GM18505 (cell line): ENCODE measurements at regions not wholly inside any gene's neighbourhood (a gene's known extent, or its start where the extent isn't known, plus 50 kb on each side); places are given as distances from the start of the nearest gene placed in this dataset.

ENCODE experiments used
- ATAC-seq: cut with Tn5 transposase; IDR thresholded peaks from one replicate; pipeline ENCODE4 v1.9.1; 2021; ENCODE audit not compliant: unreplicated experiment
- POLR2A ChIP-seq: IDR thresholded peaks from 4 replicates; pipeline ENCODE4 v1.6.1; 2011; ENCODE audit warnings: borderline replicate concordance; ENCODE audit not compliant: insufficient read depth, insufficient read length; ENCODE audit errors: extremely low read depth

DNA sequence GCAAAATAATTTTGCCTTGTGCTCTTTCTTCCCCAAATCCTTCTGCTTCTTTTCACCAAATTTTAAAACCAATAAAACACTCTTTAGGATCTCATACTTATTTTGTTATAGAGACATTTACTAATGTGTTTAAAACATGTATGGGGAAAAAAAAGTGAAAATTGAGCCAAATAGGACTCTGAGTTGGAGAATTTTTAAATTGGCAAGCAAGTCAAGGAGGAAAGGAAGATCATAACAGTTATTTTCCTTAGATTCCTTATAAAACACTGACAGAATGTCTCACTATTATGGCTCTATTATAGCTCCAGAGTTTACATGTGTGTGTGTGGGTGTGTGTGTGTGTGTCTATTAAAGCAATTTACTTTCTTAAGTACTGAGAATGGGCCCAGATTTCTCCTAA lies 220.5 kb downstream of the SLC6A15 start:
- no peak for TF ChIP-seq POLR2A
- no peak for ATAC-seq

- no peak for TF ChIP-seq POLR2A
- ATAC-seq, result no peak
These were observed 221.3 kb downstream of the SLC6A15 start for GRCh38 chr12:84691266-84691665.

- TF ChIP-seq POLR2A, result no peak
- no peak for ATAC-seq
These were observed 223.0 kb downstream of the SLC6A15 start for GRCh38 chr12:84689638-84690037.

DNA sequence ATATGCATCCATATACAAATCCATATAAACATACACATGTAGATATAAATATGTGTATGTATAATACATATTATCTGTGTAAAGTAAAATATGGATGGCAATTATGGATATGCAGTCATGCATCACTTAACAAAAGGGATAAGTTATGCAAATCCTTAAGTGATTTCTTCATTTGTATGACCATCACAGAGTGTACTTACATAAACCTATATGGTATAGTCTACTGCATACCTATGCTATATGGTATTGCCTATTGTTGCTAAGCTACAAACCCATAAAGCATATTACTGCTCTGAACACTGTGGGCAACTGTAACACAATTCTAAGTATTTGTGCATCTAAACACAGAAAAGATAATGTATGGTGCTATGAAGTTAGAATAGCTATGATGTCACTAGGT lies 227.2 kb downstream of the SLC6A15 start:
- no peak for TF ChIP-seq POLR2A
- ATAC-seq, result no peak

DNA sequence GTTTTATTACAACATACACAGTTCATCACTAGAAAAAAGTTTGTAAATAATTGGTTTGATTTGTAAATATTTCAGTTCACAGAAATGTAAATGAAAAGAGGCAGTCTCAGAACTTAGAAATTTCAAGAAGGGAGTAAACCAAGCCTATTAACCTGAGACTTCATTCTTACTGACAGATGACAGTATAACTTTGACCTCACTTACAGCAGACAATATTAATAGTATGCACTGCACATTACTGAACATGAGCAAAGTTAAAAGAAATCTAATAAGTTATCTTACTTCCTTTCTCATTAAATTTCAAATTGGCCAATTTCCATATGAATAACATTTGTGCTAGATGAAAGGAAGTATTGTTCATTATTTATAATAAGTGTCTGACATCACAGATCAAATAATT lies 235.8 kb downstream of the SLC6A15 start:
- no peak for ATAC-seq
- TF ChIP-seq POLR2A, result no peak

GRCh38 chr12:84661786-84662185 lies 250.8 kb downstream of the SLC6A15 start:
- ATAC-seq, result no peak
- TF ChIP-seq POLR2A, result no peak

DNA sequence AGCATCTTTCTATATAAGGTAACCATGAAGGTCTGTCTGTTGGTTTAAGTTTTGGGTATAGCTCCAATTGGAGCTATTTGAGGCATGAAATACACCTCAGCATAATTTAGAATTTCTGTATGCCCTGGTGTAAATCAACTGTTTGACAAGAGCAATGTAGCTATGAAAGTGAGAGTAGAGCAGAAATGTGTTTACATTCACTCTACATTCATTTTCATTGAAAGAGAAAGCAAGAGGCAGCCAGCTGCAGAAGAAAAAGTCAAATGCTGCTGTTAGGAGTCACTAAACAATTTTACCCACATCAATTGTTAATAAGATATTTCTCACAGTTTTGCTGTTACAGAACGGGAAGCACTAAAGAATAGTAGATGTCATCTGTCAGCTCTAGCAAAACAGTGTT lies 252.5 kb downstream of the SLC6A15 start:
- TF ChIP-seq POLR2A, result no peak
- no peak for ATAC-seq

GRCh38 chr12:84658877-84659276 lies 253.7 kb downstream of the SLC6A15 start:
- ATAC-seq, result no peak
- no peak for TF ChIP-seq POLR2A

DNA sequence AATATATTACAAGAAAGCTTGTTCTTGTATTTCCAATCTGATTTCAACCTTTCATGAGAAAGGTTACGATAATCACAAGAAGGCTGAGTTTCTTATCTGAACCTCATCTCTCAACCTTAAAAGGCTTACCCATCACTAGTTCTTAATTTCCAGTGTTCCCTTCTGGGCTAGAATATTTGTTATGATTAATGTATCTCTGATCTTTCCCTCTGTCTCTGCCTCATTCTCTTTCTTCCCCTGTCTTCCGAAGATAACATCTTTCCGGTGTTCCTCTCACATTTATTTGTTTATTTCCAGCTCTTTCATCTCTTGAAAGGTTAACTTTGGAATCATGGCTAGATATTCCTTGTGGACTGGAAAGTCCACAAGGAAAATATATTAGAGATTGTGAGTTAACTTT lies 255.9 kb downstream of the SLC6A15 start:
- ATAC-seq, result no peak
- TF ChIP-seq POLR2A, result no peak

DNA sequence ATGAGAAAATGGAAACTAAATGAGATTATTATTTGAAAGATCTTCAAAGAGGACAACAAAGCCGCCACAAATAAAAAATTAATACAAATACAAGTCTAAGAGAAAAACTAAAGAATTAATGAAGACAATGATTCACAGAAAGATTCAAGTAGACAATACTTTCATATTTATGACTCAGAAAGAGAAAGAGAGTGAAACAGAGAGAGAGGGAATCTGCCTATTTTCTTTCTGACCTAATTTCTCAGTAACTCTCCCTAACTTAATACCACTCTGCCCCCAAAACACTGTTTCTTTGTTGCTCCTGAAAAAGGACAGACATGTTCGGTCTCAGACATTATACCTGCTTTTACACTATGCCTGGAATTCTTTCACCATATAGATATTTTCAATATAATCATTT lies 259.1 kb downstream of the SLC6A15 start:
- ATAC-seq, result no peak
- no peak for TF ChIP-seq POLR2A

DNA sequence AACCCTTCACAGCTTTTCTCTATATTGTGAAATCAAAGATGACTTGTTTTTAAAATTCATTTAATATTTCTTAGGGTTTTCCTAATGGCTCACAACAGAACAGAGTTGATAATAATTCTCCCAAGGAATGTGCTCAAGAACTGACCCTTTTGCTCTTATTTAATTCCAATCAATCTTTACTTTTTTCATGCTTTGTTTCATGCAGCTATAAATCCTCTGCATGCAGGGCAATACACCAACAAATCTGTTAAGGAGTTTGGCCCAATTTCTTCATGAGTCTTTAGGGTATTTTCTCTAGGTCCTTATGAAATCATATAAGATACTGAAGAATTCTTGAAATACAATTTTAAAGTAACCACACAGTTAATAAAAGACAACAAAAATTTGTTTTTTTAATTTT lies 264.2 kb downstream of the SLC6A15 start:
- ATAC-seq, result no peak
- no peak for TF ChIP-seq POLR2A

DNA sequence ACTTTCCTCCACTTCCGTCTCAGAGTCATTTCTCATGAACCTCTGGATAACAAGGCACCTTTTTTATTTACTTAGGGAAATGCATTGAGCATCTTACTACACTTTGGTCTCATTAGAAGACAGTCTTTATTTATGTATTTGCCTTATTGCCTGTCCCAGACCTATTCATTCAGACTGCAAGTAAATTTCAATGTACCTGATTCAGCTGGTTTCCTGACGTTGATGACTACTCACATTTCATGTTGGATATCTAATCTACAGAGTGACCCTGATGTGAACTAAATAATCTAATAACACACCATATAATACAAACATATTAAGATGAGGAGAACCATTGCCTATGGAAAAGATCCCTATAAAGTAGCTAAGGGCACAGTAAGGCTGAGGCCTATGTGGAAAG lies 267.7 kb downstream of the SLC6A15 start:
- no peak for ATAC-seq
- no peak for TF ChIP-seq POLR2A

- no peak for ATAC-seq
- no peak for TF ChIP-seq POLR2A
These were observed 268.6 kb downstream of the SLC6A15 start for GRCh38 chr12:84643993-84644392.

DNA sequence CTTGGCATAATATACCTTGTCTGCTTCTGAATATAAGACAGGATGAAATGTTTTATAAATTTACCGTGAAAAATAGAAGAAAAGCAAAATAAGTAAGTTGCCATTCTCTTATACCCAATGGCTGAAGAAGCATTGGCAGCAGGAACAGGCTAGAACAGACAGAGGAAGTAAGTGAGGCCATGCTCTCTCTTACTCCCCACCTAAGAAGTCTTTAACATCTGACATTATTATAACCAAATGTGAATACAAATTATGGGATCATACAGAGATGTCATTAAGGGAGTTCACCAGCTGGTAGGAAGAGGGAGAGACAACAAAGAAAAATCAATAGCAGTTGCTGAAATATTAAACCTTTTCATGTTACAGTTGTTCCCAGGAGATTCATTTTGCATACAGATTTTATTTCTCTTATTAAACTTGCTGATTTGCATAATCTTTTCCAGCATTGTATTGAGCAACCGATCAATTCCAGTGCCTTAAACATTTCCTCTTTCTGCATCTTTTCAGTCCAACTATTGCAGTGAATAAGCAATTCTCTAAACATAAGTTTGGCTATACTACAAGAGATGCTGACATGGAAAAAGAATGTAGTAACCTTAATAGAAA lies 270.6 kb downstream of the SLC6A15 start:
- no peak for ATAC-seq
- TF ChIP-seq POLR2A, result no peak

- ATAC-seq, result no peak
- TF ChIP-seq POLR2A, result no peak
These were observed 273.7 kb downstream of the SLC6A15 start for GRCh38 chr12:84638811-84639368.
